Liver (tissue), 3 donors: ENCODE measurements at regions not wholly inside any gene's neighbourhood (a gene's known extent, or its start where the extent isn't known, plus 50 kb on each side); places are given as distances from the start of the nearest gene placed in this dataset.

Experiments
- ATF3 ChIP-seq: IDR thresholded peaks from 2 replicates; pipeline ENCODE4 v1.6.1; 2016; ENCODE audit warnings: antibody characterized with exemption
- CTCF ChIP-seq: fragments of 150-350 bp; IDR thresholded peaks from 2 replicates; pipeline ENCODE4 v1.5.1; 2017; ENCODE audit warnings: improper control_type of control experiment, low read depth, low read length; ENCODE audit not compliant: missing input control
- EGR1 ChIP-seq, 2 donors: IDR thresholded peaks; 2 replicates each; pipeline ENCODE4 v1.6.1; 2016 to 2018; ENCODE audit warnings: antibody characterized with exemption in 2 of 2, low read depth in 2 of 2
- FOXA2 ChIP-seq: IDR thresholded peaks from 2 replicates; pipeline ENCODE4 v1.6.1; 2016; ENCODE audit warnings: antibody characterized with exemption
- GABPA ChIP-seq, 2 donors: IDR thresholded peaks in 1 of 2; conservative IDR thresholded peaks in 1 of 2; 2 replicates each; pipeline ENCODE4 v1.6.1; 2016; ENCODE audit warnings: antibody characterized with exemption in 2 of 2, mild to moderate bottlenecking in 1 of 2, moderate library complexity in 1 of 2
- JUND ChIP-seq, 2 donors: IDR thresholded peaks; 2 replicates each; pipeline ENCODE4 v1.6.1; 2016; ENCODE audit warnings: antibody characterized with exemption in 2 of 2
- MAX ChIP-seq: IDR thresholded peaks from 2 replicates; pipeline ENCODE4 v1.6.1; 2016; ENCODE audit warnings: antibody characterized with exemption
- REST ChIP-seq: IDR thresholded peaks from 2 replicates; pipeline ENCODE4 v1.6.1; 2016; ENCODE audit warnings: antibody characterized with exemption, mild to moderate bottlenecking
- TAF1 ChIP-seq: conservative IDR thresholded peaks from 2 replicates; pipeline ENCODE4 v1.6.1; 2016; ENCODE audit warnings: antibody characterized with exemption, mild to moderate bottlenecking
- YY1 ChIP-seq: IDR thresholded peaks from 2 replicates; pipeline ENCODE4 v1.6.1; 2016; ENCODE audit warnings: antibody characterized with exemption, mild to moderate bottlenecking
- ZBTB33 ChIP-seq: IDR thresholded peaks from 2 replicates; pipeline ENCODE4 v1.6.1; 2016; ENCODE audit warnings: antibody characterized with exemption
- donor health status: healthy.
- donor health status: healthy.

- TF ChIP-seq ZBTB33, result no peak
- TF ChIP-seq CTCF, result no peak
- TF ChIP-seq MAX, result no peak
- no peak for TF ChIP-seq JUND (IDR thresholded peaks at IDR 0.05)
- no peak for TF ChIP-seq TAF1
- TF ChIP-seq ATF3, result no peak
- no peak for TF ChIP-seq REST
- TF ChIP-seq GABPA (IDR thresholded peaks at IDR 0.05 in 1 of 2, conservative IDR thresholded peaks at IDR 0.05 in 1 of 2), result no peak
- TF ChIP-seq EGR1 (IDR thresholded peaks at IDR 0.05; ENCODE audit: low read depth in 2 of 2), result no peak
- TF ChIP-seq FOXA2, result no peak
- TF ChIP-seq YY1, result no peak
Observed at GRCh38 chr18:78896111-78896905, 83.3 kb upstream of the SALL3 start.
